Trophoblast cell (in vitro differentiated cells and primary cell): ENCODE measurements at regions not wholly inside any gene's neighbourhood (a gene's known extent, or its start where the extent isn't known, plus 50 kb on each side); places are given as distances from the start of the nearest gene placed in this dataset.
A peak's percentile ranks its signal among the peaks of the same experiment; 100 is the strongest.

Experiments used
- DNase-seq, 2 donors: peaks; one replicate each; pipeline ENCODE4 v3.0.0-alpha.2; 2016
- H2AFZ ChIP-seq: 2 replicates; pipeline ENCODE4 v1.6.1; 2013; ENCODE audit warnings: low read length, moderate library complexity, mild to moderate bottlenecking; ENCODE audit not compliant: insufficient read depth, poor library complexity
- H2AK5ac ChIP-seq: 2 replicates; pipeline ENCODE4 v1.6.1; 2013; ENCODE audit warnings: mild to moderate bottlenecking, low read length
- H2BK120ac ChIP-seq: 2 replicates; pipeline ENCODE4 v1.6.1; 2013; ENCODE audit warnings: low read length, mild to moderate bottlenecking, moderate library complexity; ENCODE audit not compliant: insufficient read depth, poor library complexity
- H2BK12ac ChIP-seq: 2 replicates; pipeline ENCODE4 v1.6.1; 2013; ENCODE audit warnings: mild to moderate bottlenecking, low read length, moderate library complexity
- H2BK5ac ChIP-seq: 2 replicates; pipeline ENCODE4 v1.6.1; 2013; ENCODE audit warnings: low read length, low read depth, moderate library complexity, mild to moderate bottlenecking; ENCODE audit not compliant: poor library complexity
- H3K14ac ChIP-seq: 2 replicates; pipeline ENCODE4 v1.6.1; 2013; ENCODE audit warnings: mild to moderate bottlenecking, low read length
- H3K18ac ChIP-seq: 2 replicates; pipeline ENCODE4 v1.6.1; 2013; ENCODE audit warnings: mild to moderate bottlenecking, low read length
- H3K23ac ChIP-seq: 2 replicates; pipeline ENCODE4 v1.6.1; 2013; ENCODE audit warnings: low read length
- H3K27ac ChIP-seq: 2 replicates; pipeline ENCODE4 v1.5.1; 2013; ENCODE audit warnings: low read depth, mild to moderate bottlenecking, inconsistent platforms, low read length, moderate library complexity
- H3K27me3 ChIP-seq: 2 replicates; pipeline ENCODE4 v1.6.1; 2013; ENCODE audit warnings: inconsistent platforms, mild to moderate bottlenecking, low read length, moderate library complexity; ENCODE audit not compliant: insufficient read depth
- H3K36me3 ChIP-seq, 2 experiments: 1 replicate in 1 of 2; 2 replicates in 1 of 2; pipeline ENCODE4 v1.6.1; 2013; ENCODE audit warnings: low read length in 2 of 2, mild to moderate bottlenecking in 2 of 2, moderate library complexity in 1 of 2; ENCODE audit not compliant: insufficient read depth in 2 of 2, control insufficient read depth in 1 of 2
- H3K4ac ChIP-seq: 2 replicates; pipeline ENCODE4 v1.6.1; 2013; ENCODE audit warnings: low read depth, mild to moderate bottlenecking, low read length, moderate library complexity
- H3K4me1 ChIP-seq, 2 experiments: 1 replicate in 1 of 2; 2 replicates in 1 of 2; pipeline ENCODE4 v1.6.1; 2013; ENCODE audit warnings: low read length in 2 of 2, mild to moderate bottlenecking in 2 of 2, moderate library complexity in 1 of 2; ENCODE audit not compliant: insufficient read depth in 2 of 2, control insufficient read depth in 1 of 2
- H3K4me2 ChIP-seq: 2 replicates; pipeline ENCODE4 v1.6.1; 2013; ENCODE audit warnings: inconsistent platforms, mild to moderate bottlenecking, low read length, moderate library complexity
- H3K4me3 ChIP-seq: 2 replicates; pipeline ENCODE4 v1.5.1; 2013; ENCODE audit warnings: mild to moderate bottlenecking, low read depth, low read length, inconsistent platforms
- H3K79me1 ChIP-seq: one replicate; pipeline ENCODE4 v1.6.1; 2013; ENCODE audit warnings: low read length
- H3K79me2 ChIP-seq: 2 replicates; pipeline ENCODE4 v1.6.1; 2013; ENCODE audit warnings: low read length, mild to moderate bottlenecking; ENCODE audit not compliant: control insufficient read depth, insufficient read depth, poor library complexity
- H3K9ac ChIP-seq: 2 replicates; pipeline ENCODE4 v1.6.1; 2013; ENCODE audit warnings: mild to moderate bottlenecking, low read length
- H3K9me3 ChIP-seq: 2 replicates; pipeline ENCODE4 v1.6.1; 2013; ENCODE audit warnings: low read depth, mild to moderate bottlenecking, control low read depth, inconsistent platforms, low read length; ENCODE audit not compliant: insufficient read depth
- H4K12ac ChIP-seq: 2 replicates; pipeline ENCODE4 v1.6.1; 2013; ENCODE audit warnings: low read depth, mild to moderate bottlenecking, low read length, moderate library complexity
- H4K8ac ChIP-seq: 2 replicates; pipeline ENCODE4 v1.6.1; 2013; ENCODE audit warnings: low read depth, mild to moderate bottlenecking, low read length, moderate library complexity
- H4K91ac ChIP-seq: one replicate; pipeline ENCODE4 v1.6.1; 2013; ENCODE audit warnings: low read depth, mild to moderate bottlenecking, low read length, moderate library complexity
- WGBS: extraction: QIAGEN DNeasy Blood & Tissue Kit; methylation state at CpG from one replicate; pipeline ENCODE4 v1.1.7; 2013; ENCODE audit warnings: missing lambda C conversion rate; ENCODE audit not compliant: insufficient read length, insufficient coverage; ENCODE audit errors: extremely low coverage; 5-methylcytosine and 5-hydroxymethylcytosine counted together

GRCh38 chr4:12446657-12447185 is 1018.0 kb upstream of the HS3ST1 start:
- no peaks in the 10 kb centered on the region for H3K27me3 ChIP-seq
- no peak for DNase-seq
- H4K8ac ChIP-seq: no peak overlapping the region
- H2BK12ac ChIP-seq: no peak overlapping the region
- H3K9ac ChIP-seq: no peak overlapping the region
- no peak overlapping the region for H2BK5ac ChIP-seq
- H2AK5ac ChIP-seq: no peak overlapping the region
- H2AFZ ChIP-seq: no peak overlapping the region
- H3K14ac ChIP-seq: no peak overlapping the region
- no peak overlapping the region for H3K4me2 ChIP-seq
- no peak overlapping the region for H4K91ac ChIP-seq
- no CpG with 5 or more reads among the region's 2 CpGs for WGBS
- no peak overlapping the region for H3K23ac ChIP-seq
- H3K79me1 ChIP-seq: no peaks in the 10 kb centered on the region
- H3K18ac ChIP-seq: no peak overlapping the region
- H3K79me2 ChIP-seq: no peaks in the 10 kb centered on the region
- H3K4me3 ChIP-seq: no peak overlapping the region
- no peak overlapping the region for H3K4ac ChIP-seq
- peaks cover 0 to 3% of the 10 kb centered on the region in 2 experiments for H3K4me1 ChIP-seq
- peaks cover 1% of the 10 kb centered on the region for H3K9me3 ChIP-seq
- no peaks in the 10 kb centered on the region for H3K36me3 ChIP-seq
- no peak overlapping the region for H4K12ac ChIP-seq
- H3K27ac ChIP-seq: peak overlapping the region; percentile 1
- H2BK120ac ChIP-seq: no peak overlapping the region

DNA sequence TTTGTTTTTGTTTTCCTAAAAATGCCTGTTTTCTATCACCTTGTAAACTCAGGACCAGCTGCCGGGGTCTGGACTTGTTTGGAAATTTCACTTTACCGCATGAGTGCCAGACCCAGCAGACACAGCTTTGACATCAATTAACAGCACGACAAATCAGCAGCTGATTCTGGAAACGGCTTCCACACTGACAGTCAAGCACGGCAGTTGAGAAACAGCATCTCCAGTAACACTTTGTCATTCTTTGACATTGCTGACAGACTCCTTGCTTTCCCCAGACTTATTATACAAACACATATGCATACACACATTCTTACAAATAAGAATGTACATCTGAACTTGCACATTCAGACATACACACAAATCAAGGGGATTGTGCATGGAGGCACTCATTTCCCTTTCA is 1017.6 kb upstream of the HS3ST1 start:
- no peak overlapping the region for H3K9ac ChIP-seq
- H3K36me3 ChIP-seq: no peaks in the 10 kb centered on the region
- H3K9me3 ChIP-seq: peaks cover 1% of the 10 kb centered on the region
- no peak overlapping the region for H2BK120ac ChIP-seq
- no peak overlapping the region for H3K18ac ChIP-seq
- H3K27ac ChIP-seq: no peak overlapping the region
- H3K79me1 ChIP-seq: no peaks in the 10 kb centered on the region
- no peak overlapping the region for H2BK12ac ChIP-seq
- WGBS: no CpG with 5 or more reads among the region's 5 CpGs
- no peak for DNase-seq
- peaks cover 0 to 3% of the 10 kb centered on the region in 2 experiments for H3K4me1 ChIP-seq
- H3K27me3 ChIP-seq: no peaks in the 10 kb centered on the region
- H2AFZ ChIP-seq: no peak overlapping the region
- no peak overlapping the region for H4K12ac ChIP-seq
- no peak overlapping the region for H3K23ac ChIP-seq
- no peak overlapping the region for H3K4ac ChIP-seq
- H4K8ac ChIP-seq: no peak overlapping the region
- no peak overlapping the region for H2BK5ac ChIP-seq
- no peak overlapping the region for H3K14ac ChIP-seq
- no peak overlapping the region for H2AK5ac ChIP-seq
- H3K4me2 ChIP-seq: no peak overlapping the region
- no peak overlapping the region for H4K91ac ChIP-seq
- H3K79me2 ChIP-seq: no peaks in the 10 kb centered on the region
- no peak overlapping the region for H3K4me3 ChIP-seq

GRCh38 chr4:12445711-12446235 is 1017.1 kb upstream of the HS3ST1 start:
- no peak overlapping the region for H4K91ac ChIP-seq
- H3K18ac ChIP-seq: no peak overlapping the region
- no peak overlapping the region for H2BK120ac ChIP-seq
- no peak overlapping the region for H2AFZ ChIP-seq
- no peaks in the 10 kb centered on the region for H3K36me3 ChIP-seq
- no peak overlapping the region for H2AK5ac ChIP-seq
- peaks cover 0 to 3% of the 10 kb centered on the region in 2 experiments for H3K4me1 ChIP-seq
- no peak overlapping the region for H4K8ac ChIP-seq
- no peak overlapping the region for H3K23ac ChIP-seq
- H3K4me2 ChIP-seq: peak overlapping the region; percentile 11
- H4K12ac ChIP-seq: no peak overlapping the region
- WGBS: no CpG with 5 or more reads among the region's 4 CpGs
- H2BK5ac ChIP-seq: no peak overlapping the region
- H3K27me3 ChIP-seq: no peaks in the 10 kb centered on the region
- no peaks in the 10 kb centered on the region for H3K79me1 ChIP-seq
- DNase-seq: no peak
- H3K79me2 ChIP-seq: no peaks in the 10 kb centered on the region
- H3K27ac ChIP-seq: peak overlapping the region; percentile 37
- H3K9ac ChIP-seq: no peak overlapping the region
- H3K4ac ChIP-seq: no peak overlapping the region
- H3K9me3 ChIP-seq: no peaks in the 10 kb centered on the region
- no peak overlapping the region for H3K4me3 ChIP-seq
- H2BK12ac ChIP-seq: no peak overlapping the region
- H3K14ac ChIP-seq: no peak overlapping the region

GRCh38 chr4:12439633-12440305 is 1011.1 kb upstream of the HS3ST1 start:
- Histone ChIP-seq H4K12ac (no peak overlapping the region), H3K27ac (no peak overlapping the region), H3K9ac (no peak overlapping the region), H3K4ac (no peak overlapping the region), H3K23ac (no peak overlapping the region), H3K4me3 (no peak overlapping the region), H3K79me1 (no peaks in the 10 kb centered on the region), H3K9me3 (no peaks in the 10 kb centered on the region), H3K79me2 (no peaks in the 10 kb centered on the region), H2AK5ac (no peak overlapping the region), H3K14ac (no peak overlapping the region), H3K4me2 (no peak overlapping the region), H3K18ac (no peak overlapping the region), H4K91ac (no peak overlapping the region), H3K27me3 (no peaks in the 10 kb centered on the region), H2BK120ac (no peak overlapping the region), H3K36me3 (no peaks in the 10 kb centered on the region), H2BK12ac (no peak overlapping the region), H4K8ac (no peak overlapping the region), H2BK5ac (no peak overlapping the region), H2AFZ (no peak overlapping the region), H3K4me1 (no peaks in the 10 kb centered on the region)
- WGBS: no CpG with 5 or more reads among the region's 5 CpGs
- DNase-seq: no peak
